ENCODE measurements at regions not wholly inside any gene's neighbourhood (a gene's known extent, or its start where the extent isn't known, plus 50 kb on each side); places are given as distances from the start of the nearest gene placed in this dataset.

DNA sequence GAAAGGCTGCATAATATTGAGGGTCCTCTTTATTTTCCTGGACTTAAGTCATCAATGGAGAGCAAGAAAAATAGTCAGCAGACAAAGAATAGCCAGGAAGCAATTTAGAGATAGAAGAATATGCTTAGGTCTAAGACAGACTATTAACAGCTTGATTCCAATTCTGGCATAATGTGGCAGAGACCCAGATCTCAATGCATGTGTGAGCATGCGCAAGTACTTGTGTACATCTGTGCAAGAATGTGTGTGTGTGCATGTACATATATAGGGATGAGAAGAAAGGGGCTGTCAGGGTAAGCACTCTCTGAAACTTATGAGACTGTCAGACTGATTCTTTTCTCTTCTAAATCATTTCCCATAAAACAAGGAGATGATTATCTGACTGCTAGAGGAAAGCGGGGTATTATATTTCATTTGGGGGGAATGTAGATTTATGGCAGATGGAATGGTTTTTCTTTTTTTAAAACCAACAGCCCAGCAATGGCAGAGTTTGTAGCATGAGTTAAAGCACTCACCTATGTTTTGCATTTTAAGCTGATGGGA is 381.3 kb upstream of the SPRED2 start:
- no peaks in the 10 kb centered on the region for H3K9me3 ChIP-seq (ENCODE audit: insufficient read depth, low read depth, low read length)
- 98% methylated on average over 2 of the region's 2 CpGs for WGBS
- H3K27me3 ChIP-seq (ENCODE audit: insufficient read depth, low read length), result no peaks in the 10 kb centered on the region

DNA sequence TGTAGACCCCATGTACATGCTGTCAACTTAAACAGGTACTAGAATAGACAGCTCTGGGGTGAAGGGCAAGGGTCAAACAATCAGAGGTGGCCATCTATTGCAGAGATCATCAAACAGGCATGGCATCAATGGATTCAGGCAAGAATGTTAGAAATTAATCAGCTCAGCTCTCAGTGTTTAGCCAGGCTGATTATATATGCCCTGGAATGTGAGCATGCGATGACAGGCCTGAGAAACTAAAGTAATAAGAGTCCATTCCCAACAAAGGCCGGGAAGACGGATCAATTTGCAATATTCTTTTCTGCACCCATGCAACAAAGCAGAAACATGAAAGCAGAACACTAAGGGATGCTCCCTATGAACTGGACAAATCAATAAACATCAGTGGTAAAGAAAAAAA is 380.5 kb upstream of the SPRED2 start:
- WGBS, result 97% methylated on average over 3 of the region's 3 CpGs
- Histone ChIP-seq H3K9ac (ENCODE audit: low read depth, low read length) (no peak overlapping the region), H3K9me3 (ENCODE audit: insufficient read depth, low read depth, low read length) (peaks cover 7% of the 10 kb centered on the region; the same call in 1 of the 2 replicates), H3K36me3 (ENCODE audit: insufficient read depth, low read length) (no peaks in the 10 kb centered on the region), H3K27ac (ENCODE audit: low read depth, low read length) (no peak overlapping the region), H3K4me3 (ENCODE audit: low read length) (no peak overlapping the region), H3K27me3 (ENCODE audit: insufficient read depth, low read length) (no peaks in the 10 kb centered on the region), H3K4me1 (ENCODE audit: insufficient read depth, low read length) (no peaks in the 10 kb centered on the region)

More for the DNA sequence above, 381.3 kb upstream of the SPRED2 start:
- Histone ChIP-seq H3K4me1 (ENCODE audit: insufficient read depth, low read length) (no peaks in the 10 kb centered on the region), H3K4me3 (ENCODE audit: low read length) (no peak overlapping the region), H3K27ac (ENCODE audit: low read depth, low read length) (no peak overlapping the region), H3K9ac (ENCODE audit: low read depth, low read length) (no peak overlapping the region), H3K36me3 (ENCODE audit: insufficient read depth, low read length) (no peaks in the 10 kb centered on the region)

DNA sequence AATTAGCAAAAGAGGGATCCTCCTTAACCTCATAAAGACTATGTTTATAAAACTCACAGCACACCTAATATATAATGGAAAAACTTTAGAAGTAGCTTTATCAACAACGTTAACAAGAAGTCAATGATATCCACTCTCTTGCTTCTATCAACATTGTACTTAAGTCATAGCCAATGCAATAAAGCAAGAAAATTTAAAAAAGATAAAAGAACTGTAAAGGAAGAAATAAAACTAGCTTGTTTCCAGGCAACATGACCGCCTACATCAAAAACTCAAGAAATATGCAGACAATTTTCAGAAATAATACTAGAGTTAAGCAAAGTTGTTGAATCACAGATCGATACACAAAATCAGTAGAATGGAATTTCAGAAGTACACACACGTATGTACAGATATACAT is 375.5 kb upstream of the SPRED2 start:
- no peaks in the 10 kb centered on the region for H3K27me3 ChIP-seq (ENCODE audit: insufficient read depth, low read length)
- H3K27ac ChIP-seq (ENCODE audit: low read depth, low read length), result no peak overlapping the region
- no peaks in the 10 kb centered on the region for H3K36me3 ChIP-seq (ENCODE audit: insufficient read depth, low read length)
- H3K4me1 ChIP-seq (ENCODE audit: insufficient read depth, low read length), result no peaks in the 10 kb centered on the region
- WGBS, result 100% methylated on average over 2 of the region's 4 CpGs
- no peak overlapping the region for H3K9ac ChIP-seq (ENCODE audit: low read depth, low read length)
- peaks cover 11% of the 10 kb centered on the region; the same call in 1 of the 2 replicates for H3K9me3 ChIP-seq (ENCODE audit: insufficient read depth, low read depth, low read length)
- H3K4me3 ChIP-seq (ENCODE audit: low read length), result no peak overlapping the region

DNA sequence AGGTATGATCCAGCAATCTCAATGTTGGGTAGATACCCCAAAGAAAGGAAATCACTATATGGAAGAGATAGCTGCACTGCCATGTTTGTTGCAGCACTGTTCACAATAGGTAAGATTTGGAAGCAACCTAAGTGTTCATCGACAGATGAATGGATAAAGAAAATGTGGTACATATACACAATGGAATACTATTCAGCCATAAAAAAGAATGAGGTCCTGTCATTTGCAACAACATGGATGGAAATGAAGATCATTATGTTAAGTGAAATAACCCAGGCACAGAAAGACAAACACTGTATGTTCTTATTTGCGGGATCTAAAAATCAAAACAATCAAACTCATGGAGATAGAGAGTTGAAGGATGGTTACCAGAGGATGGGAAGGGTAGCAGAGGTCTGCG is 372.4 kb upstream of the SPRED2 start:
- H3K9me3 ChIP-seq (ENCODE audit: insufficient read depth, low read depth, low read length), result peaks cover 11% of the 10 kb centered on the region; the same call in 1 of the 2 replicates
- no peak overlapping the region for H3K4me3 ChIP-seq (ENCODE audit: low read length)
- H3K36me3 ChIP-seq (ENCODE audit: insufficient read depth, low read length), result no peaks in the 10 kb centered on the region
- H3K27ac ChIP-seq (ENCODE audit: low read depth, low read length), result no peak overlapping the region
- no peak overlapping the region for H3K9ac ChIP-seq (ENCODE audit: low read depth, low read length)
- 100% methylated on average over 2 of the region's 3 CpGs for WGBS
- no peaks in the 10 kb centered on the region for H3K4me1 ChIP-seq (ENCODE audit: insufficient read depth, low read length)
- no peaks in the 10 kb centered on the region for H3K27me3 ChIP-seq (ENCODE audit: insufficient read depth, low read length)

DNA sequence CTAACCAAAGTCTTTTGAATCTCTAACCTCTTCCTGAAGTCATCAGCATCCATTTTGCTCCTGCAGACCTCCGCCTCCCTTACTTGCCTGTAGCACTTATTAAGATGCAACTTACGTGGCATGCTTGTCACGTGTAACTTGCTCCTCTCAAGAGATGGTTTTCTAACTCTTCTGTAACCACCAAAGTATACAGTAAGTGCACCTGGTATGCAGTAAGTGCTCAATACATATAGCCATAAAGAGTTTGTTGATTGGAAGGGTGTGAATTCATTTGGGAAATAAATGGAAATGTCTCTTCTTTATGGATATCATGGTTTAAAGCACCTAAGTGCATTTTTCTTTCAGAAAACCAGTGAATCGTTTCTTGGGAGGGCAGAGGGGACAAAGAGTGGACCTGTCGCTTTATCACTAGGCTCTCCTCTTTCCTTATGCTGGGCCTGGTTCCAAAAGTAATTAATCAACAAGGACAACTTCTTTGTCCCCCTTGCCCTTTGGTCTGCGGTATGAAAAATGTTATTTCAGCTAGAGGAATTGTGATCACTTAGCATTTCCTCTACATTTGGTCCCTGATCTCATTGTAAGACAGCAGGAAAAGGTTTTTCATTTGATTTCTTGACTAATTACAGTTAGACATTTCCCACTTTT is 370.0 kb upstream of the SPRED2 start:
- H3K27ac ChIP-seq (ENCODE audit: low read depth, low read length), result no peak overlapping the region
- H3K9me3 ChIP-seq (ENCODE audit: insufficient read depth, low read depth, low read length), result no peaks in the 10 kb centered on the region
- no peaks in the 10 kb centered on the region for H3K36me3 ChIP-seq (ENCODE audit: insufficient read depth, low read length)
- H3K9ac ChIP-seq (ENCODE audit: low read depth, low read length), result no peak overlapping the region
- H3K4me1 ChIP-seq (ENCODE audit: insufficient read depth, low read length), result peaks cover 5% of the 10 kb centered on the region; the same call in 1 of the 2 replicates
- H3K4me3 ChIP-seq (ENCODE audit: low read length), result no peak overlapping the region
- H3K27me3 ChIP-seq (ENCODE audit: insufficient read depth, low read length), result no peaks in the 10 kb centered on the region
- WGBS, result 95% methylated on average over 6 of the region's 6 CpGs

DNA sequence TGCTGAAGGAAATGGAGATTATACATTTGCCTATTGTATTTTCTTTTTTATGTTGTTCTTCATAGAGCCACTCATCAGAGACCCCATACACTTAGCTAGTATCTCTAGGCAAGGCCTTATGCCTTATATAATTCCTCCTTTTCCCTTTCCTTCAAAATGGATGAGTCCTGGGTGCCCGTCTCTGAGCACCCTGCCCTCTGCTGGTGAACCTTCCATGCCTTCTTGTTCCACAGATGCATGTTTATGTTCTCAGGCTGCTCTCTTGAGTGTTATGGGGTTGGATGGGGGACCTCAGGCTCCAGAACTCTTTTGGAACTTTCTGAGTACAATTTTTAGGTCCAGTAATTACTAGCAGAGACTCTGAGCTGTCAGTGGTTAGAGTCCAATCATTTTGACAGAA is 368.6 kb upstream of the SPRED2 start:
- H3K9me3 ChIP-seq (ENCODE audit: insufficient read depth, low read depth, low read length), result no peaks in the 10 kb centered on the region
- no peak overlapping the region for H3K9ac ChIP-seq (ENCODE audit: low read depth, low read length)
- H3K4me3 ChIP-seq (ENCODE audit: low read length), result no peak overlapping the region
- H3K4me1 ChIP-seq (ENCODE audit: insufficient read depth, low read length), result peaks cover 5% of the 10 kb centered on the region; the same call in 1 of the 2 replicates
- no peak overlapping the region for H3K27ac ChIP-seq (ENCODE audit: low read depth, low read length)
- WGBS, result 67% methylated on average over 1 of the region's 1 CpG
- no peaks in the 10 kb centered on the region for H3K27me3 ChIP-seq (ENCODE audit: insufficient read depth, low read length)
- H3K36me3 ChIP-seq (ENCODE audit: insufficient read depth, low read length), result no peaks in the 10 kb centered on the region

DNA sequence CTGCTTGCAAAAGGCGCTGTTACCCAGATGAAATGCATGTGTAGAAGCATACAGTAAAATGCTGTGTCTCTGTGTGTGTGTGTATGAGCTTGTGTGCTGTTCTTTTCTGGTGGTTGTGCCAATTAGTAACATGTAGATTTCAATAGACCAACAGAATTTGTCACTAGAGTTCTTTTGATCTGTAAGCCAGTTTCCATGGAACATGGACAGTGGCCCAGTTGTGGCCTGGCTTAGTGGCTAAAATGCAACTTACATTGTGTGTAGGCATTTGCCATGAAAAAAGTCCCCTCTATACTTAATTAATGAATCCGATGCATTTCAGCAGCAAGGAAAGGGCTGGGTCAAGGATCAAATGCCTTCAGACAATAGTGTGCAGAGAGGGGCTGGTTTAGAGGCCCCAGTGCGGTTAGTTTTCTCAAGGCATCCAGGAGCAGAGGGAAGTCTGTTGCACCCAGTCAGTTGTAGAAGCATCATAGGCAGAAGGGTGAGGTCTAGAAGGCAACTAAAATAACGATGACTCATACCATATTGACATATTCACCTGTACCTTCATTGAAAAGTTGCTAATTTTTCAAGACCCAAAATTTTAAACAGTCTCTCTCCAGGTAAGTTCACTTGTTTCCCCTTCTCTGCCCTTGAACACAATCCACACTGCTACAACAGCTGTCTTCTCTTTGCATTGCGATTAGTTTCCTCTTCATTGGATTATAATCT is 366.9 kb upstream of the SPRED2 start:
- no peaks in the 10 kb centered on the region for H3K9me3 ChIP-seq (ENCODE audit: insufficient read depth, low read depth, low read length)
- peaks cover 5% of the 10 kb centered on the region; the same call in 1 of the 2 replicates for H3K4me1 ChIP-seq (ENCODE audit: insufficient read depth, low read length)
- H3K36me3 ChIP-seq (ENCODE audit: insufficient read depth, low read length), result no peaks in the 10 kb centered on the region
- H3K9ac ChIP-seq (ENCODE audit: low read depth, low read length), result no peak overlapping the region
- H3K27ac ChIP-seq (ENCODE audit: low read depth, low read length), result no peak overlapping the region
- no peaks in the 10 kb centered on the region for H3K27me3 ChIP-seq (ENCODE audit: insufficient read depth, low read length)
- WGBS, result 94% methylated on average over 5 of the region's 5 CpGs
- no peak overlapping the region for H3K4me3 ChIP-seq (ENCODE audit: low read length)

DNA sequence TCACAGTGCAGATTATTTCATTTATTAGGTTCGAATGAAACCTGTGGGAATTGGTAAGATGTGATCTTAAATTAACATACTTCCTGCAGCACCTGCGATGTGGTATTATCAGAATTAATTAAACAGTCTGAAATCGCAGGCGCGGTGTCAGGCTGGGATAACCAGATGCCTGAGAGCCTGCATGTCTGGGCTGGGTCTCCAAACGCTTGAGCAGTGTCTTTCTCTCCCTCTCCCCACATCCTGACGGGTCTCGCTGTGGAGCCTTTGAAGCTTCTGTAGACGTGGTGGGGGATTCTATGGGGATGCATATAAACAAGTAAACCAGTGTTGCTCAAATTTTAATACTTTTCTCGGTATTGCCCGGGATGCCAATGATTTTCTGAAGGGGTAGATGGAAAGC is 366.2 kb upstream of the SPRED2 start:
- no peak overlapping the region for H3K27ac ChIP-seq (ENCODE audit: low read depth, low read length)
- WGBS, result 96% methylated on average over 9 of the region's 11 CpGs
- no peaks in the 10 kb centered on the region for H3K9me3 ChIP-seq (ENCODE audit: insufficient read depth, low read depth, low read length)
- no peaks in the 10 kb centered on the region for H3K36me3 ChIP-seq (ENCODE audit: insufficient read depth, low read length)
- H3K9ac ChIP-seq (ENCODE audit: low read depth, low read length), result no peak overlapping the region
- H3K27me3 ChIP-seq (ENCODE audit: insufficient read depth, low read length), result no peaks in the 10 kb centered on the region
- H3K4me3 ChIP-seq (ENCODE audit: low read length), result no peak overlapping the region
- H3K4me1 ChIP-seq (ENCODE audit: insufficient read depth, low read length), result peaks cover 5% of the 10 kb centered on the region; the same call in 1 of the 2 replicates

DNA sequence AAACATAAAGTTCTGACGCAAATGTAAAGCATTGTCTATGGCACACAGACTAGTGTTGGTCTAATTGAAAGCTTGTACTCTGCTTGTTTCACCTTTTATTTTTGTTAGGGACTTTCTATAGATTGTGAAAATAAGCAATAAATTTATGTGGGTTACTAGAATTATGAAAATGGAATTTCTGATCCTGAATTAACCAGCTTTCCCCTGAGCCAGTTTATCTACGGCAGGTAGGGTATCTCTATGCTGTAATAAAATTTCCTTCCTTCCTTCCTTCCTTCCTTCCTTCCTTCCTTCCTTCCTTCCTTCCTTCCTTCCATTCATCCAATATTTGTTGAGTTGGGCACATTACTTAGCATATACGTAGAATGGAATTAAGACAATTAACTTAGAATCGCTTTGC is 362.6 kb upstream of the SPRED2 start:
- Histone ChIP-seq H3K4me3 (ENCODE audit: low read length) (no peak overlapping the region), H3K27ac (ENCODE audit: low read depth, low read length) (no peak overlapping the region), H3K27me3 (ENCODE audit: insufficient read depth, low read length) (no peaks in the 10 kb centered on the region), H3K4me1 (ENCODE audit: insufficient read depth, low read length) (peaks cover 5% of the 10 kb centered on the region; the same call in 1 of the 2 replicates), H3K9me3 (ENCODE audit: insufficient read depth, low read depth, low read length) (no peaks in the 10 kb centered on the region), H3K36me3 (ENCODE audit: insufficient read depth, low read length) (no peaks in the 10 kb centered on the region), H3K9ac (ENCODE audit: low read depth, low read length) (no peak overlapping the region)
- over 99% methylated on average over 2 of the region's 4 CpGs for WGBS

DNA sequence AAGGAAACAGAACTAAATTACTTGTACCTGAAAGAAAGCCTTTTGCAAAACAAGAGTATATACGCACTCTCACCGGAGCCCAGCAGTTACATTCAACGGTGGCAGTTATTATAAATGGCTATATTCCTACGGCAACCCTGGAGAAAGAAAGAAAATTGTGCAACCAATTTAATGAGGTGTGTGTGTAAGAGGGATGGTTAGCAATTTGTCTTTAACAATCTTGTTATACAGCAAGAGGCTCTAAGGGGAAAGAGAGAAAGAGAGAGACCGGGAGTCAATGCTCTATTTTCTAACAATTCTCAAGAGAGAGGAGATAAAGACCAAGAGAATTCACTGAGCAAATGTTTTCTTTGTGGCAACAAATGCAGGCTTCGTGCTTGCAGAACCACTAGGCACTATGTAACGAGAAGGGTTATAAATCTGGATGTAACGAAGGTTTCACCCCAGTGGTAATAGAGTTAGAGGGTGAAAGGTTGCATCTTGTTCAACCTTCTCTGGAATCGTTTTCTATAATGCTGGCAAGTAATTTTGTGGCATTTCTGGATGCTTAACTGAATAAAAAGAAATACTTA is 359.1 kb upstream of the SPRED2 start:
- no peaks in the 10 kb centered on the region for H3K9me3 ChIP-seq (ENCODE audit: insufficient read depth, low read depth, low read length)
- no peaks in the 10 kb centered on the region for H3K27me3 ChIP-seq (ENCODE audit: insufficient read depth, low read length)
- H3K27ac ChIP-seq (ENCODE audit: low read depth, low read length), result no peak overlapping the region
- H3K4me1 ChIP-seq (ENCODE audit: insufficient read depth, low read length), result no peaks in the 10 kb centered on the region
- no peak overlapping the region for H3K4me3 ChIP-seq (ENCODE audit: low read length)
- no peak overlapping the region for H3K9ac ChIP-seq (ENCODE audit: low read depth, low read length)
- 92% methylated on average over 9 of the region's 9 CpGs for WGBS
- no peaks in the 10 kb centered on the region for H3K36me3 ChIP-seq (ENCODE audit: insufficient read depth, low read length)

DNA sequence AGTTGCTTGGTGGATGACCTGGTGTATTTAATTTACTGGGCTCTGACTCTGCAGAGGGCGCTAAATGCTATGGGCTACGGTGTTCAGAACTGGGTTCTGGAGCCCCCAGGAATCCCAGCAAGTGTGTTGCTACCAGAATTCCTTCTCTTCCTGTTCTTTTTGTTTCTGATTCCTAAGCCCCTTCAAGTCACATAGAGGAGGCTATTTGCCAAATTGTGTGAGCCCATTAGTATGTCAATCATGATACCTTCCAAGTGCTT is 358.2 kb upstream of the SPRED2 start:
- no peak overlapping the region for H3K27ac ChIP-seq (ENCODE audit: low read depth, low read length)
- H3K4me3 ChIP-seq (ENCODE audit: low read length), result no peak overlapping the region
- no peaks in the 10 kb centered on the region for H3K4me1 ChIP-seq (ENCODE audit: insufficient read depth, low read length)
- H3K9ac ChIP-seq (ENCODE audit: low read depth, low read length), result no peak overlapping the region
- H3K27me3 ChIP-seq (ENCODE audit: insufficient read depth, low read length), result no peaks in the 10 kb centered on the region
- no peaks in the 10 kb centered on the region for H3K9me3 ChIP-seq (ENCODE audit: insufficient read depth, low read depth, low read length)
- no peaks in the 10 kb centered on the region for H3K36me3 ChIP-seq (ENCODE audit: insufficient read depth, low read length)
- WGBS, result 79% methylated on average over 2 of the region's 2 CpGs

Data from HUES64 (cell line).